Mesendoderm (in vitro differentiated cells): ENCODE measurements at regions not wholly inside any gene's neighbourhood (a gene's known extent, or its start where the extent isn't known, plus 50 kb on each side); places are given as distances from the start of the nearest gene placed in this dataset.
A peak's percentile ranks its signal among the peaks of the same experiment; 100 is the strongest.

Experiments used
- DNase-seq: peaks from one replicate; pipeline ENCODE4 v3.0.0; 2013
- H2AK5ac ChIP-seq: 2 replicates; pipeline ENCODE4 v1.6.1; 2013; ENCODE audit warnings: low read length, inconsistent platforms
- H2BK120ac ChIP-seq: 2 replicates; pipeline ENCODE4 v1.6.1; 2013; ENCODE audit warnings: low read depth, mild to moderate bottlenecking, low read length, moderate library complexity, mixed read lengths
- H2BK15ac ChIP-seq: replicated peaks from 2 replicates; pipeline ENCODE4 v1.6.1; 2013; ENCODE audit warnings: low read depth, mild to moderate bottlenecking, moderate library complexity
- H2BK5ac ChIP-seq: 2 replicates; pipeline ENCODE4 v1.6.1; 2013; ENCODE audit warnings: low read length, inconsistent platforms
- H3K18ac ChIP-seq: 2 replicates; pipeline ENCODE4 v1.6.1; 2013; ENCODE audit warnings: mild to moderate bottlenecking, low read length, mixed read lengths
- H3K23ac ChIP-seq: one replicate; pipeline ENCODE4 v1.6.1; 2013; ENCODE audit warnings: low read length
- H3K27ac ChIP-seq: 2 replicates; pipeline ENCODE4 v1.5.1; 2013; ENCODE audit warnings: low read depth, mild to moderate bottlenecking, inconsistent platforms, low read length, moderate library complexity
- H3K27me3 ChIP-seq: 2 replicates; pipeline ENCODE4 v1.6.1; 2013; ENCODE audit warnings: low read length, control low read depth, mild to moderate bottlenecking, inconsistent platforms; ENCODE audit not compliant: insufficient read depth, poor library complexity
- H3K36me3 ChIP-seq: 2 replicates; pipeline ENCODE4 v1.6.1; 2013; ENCODE audit warnings: low read length, inconsistent platforms; ENCODE audit not compliant: control insufficient read depth, insufficient read depth
- H3K4ac ChIP-seq: one replicate; pipeline ENCODE4 v1.6.1; 2013; ENCODE audit warnings: low read depth, mild to moderate bottlenecking, low read length, moderate library complexity
- H3K4me1 ChIP-seq: 2 replicates; pipeline ENCODE4 v1.6.1; 2013; ENCODE audit warnings: low read depth, low read length, inconsistent platforms; ENCODE audit not compliant: control insufficient read depth
- H3K4me2 ChIP-seq: 2 replicates; pipeline ENCODE4 v1.6.1; 2013; ENCODE audit warnings: low read length
- H3K4me3 ChIP-seq: 2 replicates; pipeline ENCODE4 v1.5.1; 2013; ENCODE audit warnings: mild to moderate bottlenecking, low read length
- H3K56ac ChIP-seq: one replicate; pipeline ENCODE4 v1.6.1; 2013; ENCODE audit warnings: low read length
- H3K79me1 ChIP-seq: 2 replicates; pipeline ENCODE4 v1.6.1; 2013; ENCODE audit warnings: low read length, inconsistent platforms
- H3K79me2 ChIP-seq: 2 replicates; pipeline ENCODE4 v1.6.1; 2013; ENCODE audit warnings: mild to moderate bottlenecking, low read length; ENCODE audit not compliant: control insufficient read depth, insufficient read depth
- H3K9ac ChIP-seq: 2 replicates; pipeline ENCODE4 v1.6.1; 2013; ENCODE audit warnings: low read length, inconsistent platforms
- H4K5ac ChIP-seq: one replicate; pipeline ENCODE4 v1.6.1; 2013; ENCODE audit warnings: low read length
- H4K8ac ChIP-seq: one replicate; pipeline ENCODE4 v1.6.1; 2013; ENCODE audit warnings: low read depth, mild to moderate bottlenecking, control low read depth, low read length, moderate library complexity
- WGBS: extraction: QIAGEN DNeasy Blood & Tissue Kit; methylation state at CpG from one replicate; pipeline ENCODE4 v1.1.7; 2013; ENCODE audit warnings: low lambda C conversion rate, missing lambda C conversion rate; ENCODE audit not compliant: insufficient coverage; ENCODE audit errors: extremely low coverage; 5-methylcytosine and 5-hydroxymethylcytosine counted together

DNA sequence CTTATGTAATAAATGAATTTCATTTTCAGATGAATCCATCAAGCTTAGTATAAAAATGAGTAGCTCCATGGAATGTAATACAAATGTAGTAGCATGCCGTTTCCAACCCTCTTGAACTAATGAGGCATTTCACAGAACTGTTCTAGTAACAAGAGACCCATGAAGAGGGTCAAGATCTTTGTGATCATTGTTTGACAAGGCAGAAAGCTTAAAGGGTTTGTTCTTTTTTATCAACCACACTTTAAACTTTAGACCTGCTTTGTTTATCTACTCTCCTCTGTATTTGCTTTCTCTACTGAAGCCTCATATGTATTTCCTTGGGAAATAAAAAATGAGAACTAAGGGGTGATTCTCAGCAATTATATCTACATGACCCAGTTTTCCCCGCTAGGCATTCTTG is 513.9 kb downstream of the ARAP2 start:
- Histone ChIP-seq H2BK15ac (no peak overlapping the region), H3K79me2 (no peaks in the 10 kb centered on the region), H3K9ac (no peak overlapping the region), H2AK5ac (no peak overlapping the region), H4K5ac (no peak overlapping the region), H2BK120ac (no peak overlapping the region), H3K4me2 (no peak overlapping the region), H3K27ac (no peak overlapping the region), H3K23ac (no peak overlapping the region), H4K8ac (no peak overlapping the region), H3K56ac (no peak overlapping the region), H3K27me3 (no peaks in the 10 kb centered on the region), H3K18ac (no peak overlapping the region), H3K4me3 (no peak overlapping the region), H3K4me1 (no peaks in the 10 kb centered on the region), H3K36me3 (no peaks in the 10 kb centered on the region), H3K4ac (no peak overlapping the region), H3K79me1 (no peaks in the 10 kb centered on the region), H2BK5ac (no peak overlapping the region)
- no CpG with 5 or more reads among the region's 2 CpGs for WGBS
- no peak for DNase-seq

DNA sequence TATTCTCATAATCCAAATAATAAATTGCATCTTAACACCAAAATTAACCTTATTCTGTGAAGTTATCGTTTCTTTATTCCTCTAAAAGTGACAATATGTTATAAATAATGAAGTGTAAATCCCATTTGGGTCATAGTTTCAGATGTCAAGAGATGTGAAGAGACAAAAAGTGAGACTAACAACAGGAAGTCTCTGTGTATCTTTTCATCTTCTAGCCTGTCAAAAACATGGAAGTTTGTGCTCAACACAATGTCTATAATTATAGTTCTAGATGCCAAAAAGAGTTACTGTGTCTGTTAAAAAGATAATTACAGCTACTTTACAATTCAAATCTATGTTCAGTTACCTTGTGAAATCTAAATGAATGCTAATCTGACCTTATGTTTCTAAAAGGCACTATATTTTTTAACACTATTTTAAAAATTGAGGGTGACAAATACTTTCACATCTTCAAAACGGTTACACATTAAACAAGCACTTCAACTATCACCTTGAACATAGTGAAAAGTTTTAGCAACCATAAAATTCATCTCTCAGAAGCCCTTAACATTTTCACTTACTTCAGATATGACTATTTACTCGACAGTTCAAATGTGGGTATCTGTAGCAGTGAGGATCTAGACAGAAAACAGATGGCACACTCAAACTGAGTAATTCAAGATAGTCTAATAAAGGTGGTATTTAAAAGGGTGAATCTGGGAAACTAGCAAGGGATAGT is 509.8 kb downstream of the ARAP2 start:
- WGBS: 100% methylated on average over 1 of the region's 3 CpGs
- H3K79me2 ChIP-seq: no peaks in the 10 kb centered on the region
- no peak for DNase-seq

DNA sequence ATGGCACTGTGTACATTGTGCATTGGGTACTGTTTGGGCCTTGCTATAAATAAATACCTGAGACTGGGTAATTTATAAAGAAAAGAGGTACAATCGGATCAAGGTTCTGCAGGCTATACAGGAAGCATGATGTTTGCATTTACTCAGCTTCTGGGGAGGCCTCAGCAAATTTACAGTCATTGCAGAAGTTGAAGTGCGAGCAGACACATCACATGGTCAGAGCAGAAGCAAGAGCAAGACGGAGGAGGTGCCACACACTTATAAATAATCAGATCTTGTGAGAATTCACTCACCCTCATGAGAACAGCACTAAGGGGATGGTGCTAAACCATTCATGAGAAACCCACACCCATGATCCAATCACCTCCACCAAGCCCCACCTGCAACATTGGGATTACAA is 505.0 kb downstream of the ARAP2 start:
- no peak overlapping the region for H2BK120ac ChIP-seq
- no peaks in the 10 kb centered on the region for H3K27me3 ChIP-seq
- H3K27ac ChIP-seq: no peak overlapping the region
- H3K36me3 ChIP-seq: no peaks in the 10 kb centered on the region
- H3K4me2 ChIP-seq: no peak overlapping the region
- H3K79me1 ChIP-seq: no peaks in the 10 kb centered on the region
- no peak overlapping the region for H2BK5ac ChIP-seq
- no peak overlapping the region for H3K18ac ChIP-seq
- H3K9ac ChIP-seq: no peak overlapping the region
- H2AK5ac ChIP-seq: no peak overlapping the region
- H3K4me3 ChIP-seq: no peak overlapping the region
- H3K56ac ChIP-seq: no peak overlapping the region
- H3K4ac ChIP-seq: no peak overlapping the region
- no peak overlapping the region for H2BK15ac ChIP-seq
- H3K23ac ChIP-seq: no peak overlapping the region
- H3K4me1 ChIP-seq: no peaks in the 10 kb centered on the region
- H4K5ac ChIP-seq: no peak overlapping the region
- WGBS: no CpG with 5 or more reads among the region's 3 CpGs
- H4K8ac ChIP-seq: no peak overlapping the region
- DNase-seq: no peak
- H3K79me2 ChIP-seq: no peaks in the 10 kb centered on the region

More for the DNA sequence above, 509.8 kb downstream of the ARAP2 start:
- Histone ChIP-seq H3K9ac (no peak overlapping the region), H2BK120ac (no peak overlapping the region), H3K4ac (no peak overlapping the region), H3K4me1 (no peaks in the 10 kb centered on the region), H3K79me1 (no peaks in the 10 kb centered on the region), H3K27ac (no peak overlapping the region), H2BK15ac (no peak overlapping the region), H4K8ac (no peak overlapping the region), H2AK5ac (no peak overlapping the region), H3K27me3 (no peaks in the 10 kb centered on the region), H3K18ac (no peak overlapping the region), H4K5ac (no peak overlapping the region), H3K4me2 (no peak overlapping the region), H3K23ac (no peak overlapping the region), H3K56ac (no peak overlapping the region), H2BK5ac (no peak overlapping the region), H3K36me3 (no peaks in the 10 kb centered on the region), H3K4me3 (no peak overlapping the region)

DNA sequence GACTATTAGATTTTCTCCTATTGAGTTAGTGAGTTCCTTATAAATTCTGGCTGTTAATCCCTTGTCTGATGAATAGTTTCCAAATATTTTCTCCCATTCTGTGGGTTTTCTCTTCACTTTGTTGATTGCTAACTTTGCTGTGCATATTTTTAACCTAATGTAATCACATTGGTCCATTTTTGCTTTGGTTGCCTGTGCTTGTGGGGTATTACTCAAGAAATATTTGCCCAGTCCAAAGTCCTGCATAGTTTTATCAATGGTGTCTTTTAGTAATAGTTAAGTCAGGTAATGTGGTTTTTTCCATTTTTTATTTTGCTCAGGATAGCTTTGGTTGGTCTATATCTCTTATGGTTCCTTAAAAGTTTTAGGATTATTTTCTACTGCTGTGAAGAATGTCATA is 490.3 kb downstream of the ARAP2 start:
- Histone ChIP-seq H3K79me2 (no peaks in the 10 kb centered on the region), H3K36me3 (no peaks in the 10 kb centered on the region), H4K8ac (no peak overlapping the region), H3K23ac (no peak overlapping the region), H3K4me2 (no peak overlapping the region), H2BK120ac (no peak overlapping the region), H3K4me1 (no peaks in the 10 kb centered on the region), H3K27ac (no peak overlapping the region), H3K27me3 (no peaks in the 10 kb centered on the region), H2AK5ac (no peak overlapping the region), H2BK15ac (no peak overlapping the region), H4K5ac (no peak overlapping the region), H3K4me3 (no peak overlapping the region), H3K18ac (no peak overlapping the region), H3K56ac (no peak overlapping the region), H3K9ac (no peak overlapping the region), H3K4ac (no peak overlapping the region), H3K79me1 (no peaks in the 10 kb centered on the region), H2BK5ac (no peak overlapping the region)
- DNase-seq: no peak

DNA sequence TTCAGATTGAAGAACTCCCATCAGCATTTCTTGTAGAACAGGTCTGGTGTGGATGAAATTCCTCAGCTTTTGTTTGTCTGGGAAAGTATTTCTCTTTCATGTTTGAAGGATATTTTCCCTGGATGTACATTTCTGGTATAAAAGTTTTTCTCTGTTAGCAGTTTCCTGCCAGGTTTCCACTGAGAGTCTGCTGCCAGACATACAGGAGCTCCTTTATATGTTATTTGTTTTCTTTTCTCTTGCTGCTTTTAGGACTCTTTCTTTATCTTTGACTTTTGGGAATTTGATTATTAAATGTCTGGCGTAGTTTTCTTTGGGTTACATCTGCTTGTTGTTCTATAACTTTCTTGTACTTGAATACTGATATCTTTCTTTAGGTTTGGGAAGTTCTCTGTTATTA is 486.5 kb downstream of the ARAP2 start:
- Histone ChIP-seq H2BK15ac (no peak overlapping the region), H3K4ac (no peak overlapping the region), H3K36me3 (no peaks in the 10 kb centered on the region), H3K27ac (no peak overlapping the region), H3K27me3 (no peaks in the 10 kb centered on the region), H2BK120ac (no peak overlapping the region), H3K4me3 (no peak overlapping the region), H3K9ac (no peak overlapping the region), H3K4me2 (no peak overlapping the region), H4K8ac (no peak overlapping the region), H3K4me1 (no peaks in the 10 kb centered on the region), H2BK5ac (no peak overlapping the region), H3K79me2 (no peaks in the 10 kb centered on the region), H2AK5ac (no peak overlapping the region), H3K79me1 (no peaks in the 10 kb centered on the region), H3K56ac (no peak overlapping the region), H3K18ac (no peak overlapping the region), H3K23ac (no peak overlapping the region), H4K5ac (no peak overlapping the region)
- no peak for DNase-seq
- no CpG with 5 or more reads among the region's 1 CpG for WGBS

DNA sequence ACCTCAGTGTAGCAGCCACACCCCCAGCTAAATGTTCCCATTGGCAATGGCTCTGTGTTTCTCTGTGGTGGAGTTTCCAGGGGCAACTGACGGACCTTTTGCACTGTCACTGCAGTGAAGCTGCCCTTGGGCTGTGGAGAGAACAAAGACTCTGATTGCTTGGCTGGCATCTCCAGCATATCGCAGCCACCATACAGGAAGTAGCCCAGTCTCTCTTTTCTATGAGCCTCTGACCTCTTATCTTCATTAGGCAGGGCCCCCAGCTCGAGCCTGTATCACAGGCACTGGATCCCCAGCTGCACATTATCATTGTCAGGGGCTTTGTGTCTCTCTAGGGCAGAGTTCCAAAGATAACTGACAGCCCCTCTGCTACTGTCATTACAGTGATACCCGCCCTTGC is 483.5 kb downstream of the ARAP2 start:
- H4K5ac ChIP-seq: no peak overlapping the region
- no peak overlapping the region for H2BK120ac ChIP-seq
- no CpG with 5 or more reads among the region's 4 CpGs for WGBS
- H2BK15ac ChIP-seq: no peak overlapping the region
- no peak overlapping the region for H3K9ac ChIP-seq
- H3K4ac ChIP-seq: no peak overlapping the region
- no peak overlapping the region for H3K4me2 ChIP-seq
- H2BK5ac ChIP-seq: no peak overlapping the region
- H3K4me3 ChIP-seq: no peak overlapping the region
- H2AK5ac ChIP-seq: no peak overlapping the region
- H3K23ac ChIP-seq: no peak overlapping the region
- H3K79me1 ChIP-seq: no peaks in the 10 kb centered on the region
- no peak overlapping the region for H3K18ac ChIP-seq
- H3K27me3 ChIP-seq: no peaks in the 10 kb centered on the region
- H3K79me2 ChIP-seq: no peaks in the 10 kb centered on the region
- no peaks in the 10 kb centered on the region for H3K4me1 ChIP-seq
- no peak overlapping the region for H4K8ac ChIP-seq
- no peaks in the 10 kb centered on the region for H3K36me3 ChIP-seq
- peak; percentile 45 for DNase-seq
- no peak overlapping the region for H3K27ac ChIP-seq
- H3K56ac ChIP-seq: no peak overlapping the region
